Prostate gland (tissue), 2 donors: ENCODE measurements at regions not wholly inside any gene's neighbourhood (a gene's known extent, or its start where the extent isn't known, plus 50 kb on each side); places are given as distances from the start of the nearest gene placed in this dataset.

Source experiments
- CTCF ChIP-seq, 4 experiments: fragments of 200-600 bp in 2 of 4; fragments of 450-650 bp in 2 of 4; sonication (generic) in 2 of 4; IDR thresholded peaks; 1 replicate in 3 of 4; 2 replicates in 1 of 4; pipeline ENCODE4 v1.5.1; 2016 to 2019; ENCODE audit warnings: antibody characterized with exemption in 4 of 4, mild to moderate bottlenecking in 2 of 4, moderate library complexity in 2 of 4
- POLR2A ChIP-seq: fragments of 450-650 bp; IDR thresholded peaks from one replicate; pipeline ENCODE4 v1.6.1; 2016; ENCODE audit warnings: antibody characterized with exemption, mild to moderate bottlenecking
- POLR2AphosphoS5 ChIP-seq: sonication (generic); formaldehyde crosslinking; IDR thresholded peaks from one replicate; pipeline ENCODE4 v1.6.1; 2017; ENCODE audit warnings: antibody characterized with exemption

- TF ChIP-seq POLR2AphosphoS5 (no peak), POLR2A (no peak), CTCF (IDR thresholded peaks at IDR 0.05) (no peak)
Measured at GRCh38 chr15:46815765-46816164, 901.5 kb upstream of the SEMA6D start.
